HEK293 (cell line): ENCODE measurements at regions not wholly inside any gene's neighbourhood (a gene's known extent, or its start where the extent isn't known, plus 50 kb on each side); places are given as distances from the start of the nearest gene placed in this dataset.

Experiments used
- ATF2 ChIP-seq: fragments of 450-650 bp; formaldehyde crosslinking; IDR thresholded peaks from 2 replicates; pipeline ENCODE4 v1.5.1; 2016; ENCODE audit warnings: missing biosample characterization, missing genetic modification characterization, low read depth
- CTCF ChIP-seq: fragments of 450-650 bp; formaldehyde crosslinking; IDR thresholded peaks from 2 replicates; pipeline ENCODE4 v1.5.1; 2016; ENCODE audit warnings: missing biosample characterization, missing genetic modification characterization
- IKZF3 ChIP-seq: fragments of 450-650 bp; IDR thresholded peaks from 2 replicates; pipeline ENCODE4 v1.5.0; 2018; ENCODE audit warnings: missing biosample characterization, mild to moderate bottlenecking, missing genetic modification characterization, moderate library complexity
- KLF1 ChIP-seq: fragments of 450-650 bp; formaldehyde crosslinking; IDR thresholded peaks from 2 replicates; pipeline ENCODE4 v1.5.1; 2016; ENCODE audit warnings: missing biosample characterization, missing genetic modification characterization
- KLF16 ChIP-seq: fragments of 450-650 bp; formaldehyde crosslinking; IDR thresholded peaks from 2 replicates; pipeline ENCODE4 v1.5.1; 2017; ENCODE audit warnings: missing biosample characterization, missing genetic modification characterization
- SP3 ChIP-seq: fragments of 450-650 bp; formaldehyde crosslinking; IDR thresholded peaks from 2 replicates; pipeline ENCODE4 v1.5.1; 2016; ENCODE audit warnings: missing biosample characterization, missing genetic modification characterization
- TCF7L2 ChIP-seq: IDR thresholded peaks from 2 replicates; pipeline ENCODE4 v1.6.1; 2011; ENCODE audit warnings: low read depth, mild to moderate bottlenecking, inconsistent platforms, low read length, moderate library complexity, borderline replicate concordance
- ZBTB10 ChIP-seq: fragments of 450-650 bp; formaldehyde crosslinking; IDR thresholded peaks from 2 replicates; pipeline ENCODE4 v1.5.1; 2016; ENCODE audit warnings: missing biosample characterization, missing genetic modification characterization
- ZNF23 ChIP-seq: fragments of 450-650 bp; formaldehyde crosslinking; IDR thresholded peaks from 2 replicates; pipeline ENCODE4 v1.5.1; 2016; ENCODE audit warnings: missing biosample characterization, missing genetic modification characterization, borderline replicate concordance
- ZNF266 ChIP-seq: fragments of 450-650 bp; formaldehyde crosslinking; IDR thresholded peaks from 2 replicates; pipeline ENCODE4 v1.5.1; 2016; ENCODE audit warnings: missing biosample characterization, missing genetic modification characterization, low read depth
- ZNF274 ChIP-seq, 2 experiments: fragments of 200-500 bp in 1 of 2; fragments of 450-650 bp in 1 of 2; sonication (Bioruptor generic) in 1 of 2; formaldehyde crosslinking in 1 of 2; IDR thresholded peaks; 2 replicates each; pipeline versions ENCODE4 v1.5.1 to v1.6.1; 2014 to 2016; ENCODE audit warnings: borderline replicate concordance in 1 of 2, inconsistent platforms in 1 of 2, low read length in 1 of 2, missing biosample characterization in 1 of 2, missing genetic modification characterization in 1 of 2
- ZNF350 ChIP-seq: fragments of 450-650 bp; formaldehyde crosslinking; IDR thresholded peaks from 2 replicates; pipeline ENCODE4 v1.5.0; 2017; ENCODE audit warnings: missing biosample characterization, mild to moderate bottlenecking, missing genetic modification characterization
- ZNF558 ChIP-seq: fragments of 450-650 bp; formaldehyde crosslinking; IDR thresholded peaks from 2 replicates; pipeline ENCODE4 v1.5.1; 2016; ENCODE audit warnings: missing biosample characterization, missing genetic modification characterization

GRCh38 chr9:79492092-79493009 is 79.4 kb upstream of the TLE4 start:
- no peak for TF ChIP-seq CTCF (tag by site-specific recombination)
- TF ChIP-seq SP3 (tag by site-specific recombination): no peak
- no peak for TF ChIP-seq ZNF350 (tag by site-specific recombination)
- no peak for TF ChIP-seq KLF1 (tag by site-specific recombination)
- peak; percentile 39; the same call in 1 of the 2 replicates for TF ChIP-seq TCF7L2
- TF ChIP-seq ATF2: no peak
- no peak for TF ChIP-seq ZBTB10 (tag by site-specific recombination)
- no peak for TF ChIP-seq IKZF3 (tag by site-specific recombination)
- no peak for TF ChIP-seq ZNF23 (tag by site-specific recombination)
- no peak for TF ChIP-seq ZNF558 (tag by site-specific recombination)
- TF ChIP-seq ZNF274 (IDR thresholded peaks at IDR 0.05; ENCODE audit: low read length): no peak
- TF ChIP-seq ZNF274 (tag by site-specific recombination; IDR thresholded peaks at IDR 0.05; ENCODE audit: borderline replicate concordance): no peak
- no peak for TF ChIP-seq KLF16 (tag by site-specific recombination)
- TF ChIP-seq ZNF266: no peak
